ENCODE measurements at regions not wholly inside any gene's neighbourhood (a gene's known extent, or its start where the extent isn't known, plus 50 kb on each side); places are given as distances from the start of the nearest gene placed in this dataset.

DNA sequence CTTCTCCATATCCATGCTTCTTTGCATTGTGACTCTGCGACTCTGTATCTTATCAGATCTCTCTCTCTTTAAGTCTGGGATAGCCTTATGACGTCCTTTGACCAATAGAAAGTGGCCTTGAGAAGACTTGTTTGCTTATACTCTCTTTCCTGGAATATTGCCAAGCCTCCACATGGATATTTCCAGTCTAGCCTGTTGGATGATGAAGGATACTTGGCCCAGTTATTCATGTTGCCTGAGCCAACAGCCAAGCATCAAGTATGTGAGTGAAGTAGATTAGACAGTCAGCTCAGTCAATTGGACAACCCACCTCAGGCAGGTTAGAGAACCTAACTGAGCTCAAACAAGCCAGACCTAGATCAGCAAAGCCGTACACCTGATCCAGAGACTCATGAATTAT, 864.2 kb upstream of the MGAT4C start:
- TF ChIP-seq, protein P1, sequence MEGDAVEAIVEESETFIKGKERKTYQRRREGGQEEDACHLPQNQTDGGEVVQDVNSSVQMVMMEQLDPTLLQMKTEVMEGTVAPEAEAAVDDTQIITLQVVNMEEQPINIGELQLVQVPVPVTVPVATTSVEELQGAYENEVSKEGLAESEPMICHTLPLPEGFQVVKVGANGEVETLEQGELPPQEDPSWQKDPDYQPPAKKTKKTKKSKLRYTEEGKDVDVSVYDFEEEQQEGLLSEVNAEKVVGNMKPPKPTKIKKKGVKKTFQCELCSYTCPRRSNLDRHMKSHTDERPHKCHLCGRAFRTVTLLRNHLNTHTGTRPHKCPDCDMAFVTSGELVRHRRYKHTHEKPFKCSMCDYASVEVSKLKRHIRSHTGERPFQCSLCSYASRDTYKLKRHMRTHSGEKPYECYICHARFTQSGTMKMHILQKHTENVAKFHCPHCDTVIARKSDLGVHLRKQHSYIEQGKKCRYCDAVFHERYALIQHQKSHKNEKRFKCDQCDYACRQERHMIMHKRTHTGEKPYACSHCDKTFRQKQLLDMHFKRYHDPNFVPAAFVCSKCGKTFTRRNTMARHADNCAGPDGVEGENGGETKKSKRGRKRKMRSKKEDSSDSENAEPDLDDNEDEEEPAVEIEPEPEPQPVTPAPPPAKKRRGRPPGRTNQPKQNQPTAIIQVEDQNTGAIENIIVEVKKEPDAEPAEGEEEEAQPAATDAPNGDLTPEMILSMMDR (IDR thresholded peaks at IDR 0.05): no peak
- TF ChIP-seq POLR2AphosphoS5 (IDR thresholded peaks at IDR 0.05) (no peak), POLR2A (IDR thresholded peaks at IDR 0.05) (no peak)

Measured in transverse colon (tissue), 4 donors.